Liver (tissue), 7 donors: ENCODE measurements at regions not wholly inside any gene's neighbourhood (a gene's known extent, or its start where the extent isn't known, plus 50 kb on each side); places are given as distances from the start of the nearest gene placed in this dataset.

Experiments
- DNase-seq: peaks from one replicate; pipeline ENCODE4 v3.0.0-alpha.2; 2017; ENCODE audit warnings: low spot score
- H3K27ac ChIP-seq, 2 donors: one replicate each; pipeline ENCODE4 v1.7.0; 2013; ENCODE audit warnings: inconsistent platforms in 2 of 2, low read length in 2 of 2, control low read depth in 1 of 2, low read depth in 1 of 2, mild to moderate bottlenecking in 1 of 2
- H3K27me3 ChIP-seq, 4 donors: one replicate each; pipeline versions ENCODE4 v1.6.1 to v1.7.0; 2013; ENCODE audit warnings: low read length in 3 of 4, inconsistent platforms in 1 of 4, mild to moderate bottlenecking in 1 of 4, moderate library complexity in 1 of 4; ENCODE audit not compliant: control insufficient read depth in 4 of 4, insufficient read depth in 4 of 4
- H3K36me3 ChIP-seq, 4 donors: one replicate each; pipeline versions ENCODE4 v1.6.1 to v1.7.0; 2013; ENCODE audit warnings: low read length in 3 of 4, mild to moderate bottlenecking in 3 of 4, low read depth in 1 of 4, moderate library complexity in 1 of 4; ENCODE audit not compliant: control insufficient read depth in 4 of 4, insufficient read depth in 3 of 4
- H3K4me1 ChIP-seq, 4 donors: one replicate each; pipeline versions ENCODE4 v1.6.1 to v1.7.0; 2013; ENCODE audit warnings: low read length in 3 of 4, mild to moderate bottlenecking in 3 of 4, moderate library complexity in 1 of 4; ENCODE audit not compliant: control insufficient read depth in 4 of 4, insufficient read depth in 4 of 4
- H3K4me3 ChIP-seq, 3 donors: one replicate each; pipeline versions ENCODE4 v1.6.1 to v1.7.0; 2013; ENCODE audit warnings: low read length in 3 of 3, control low read depth in 1 of 3, low read depth in 1 of 3, mild to moderate bottlenecking in 1 of 3
- H3K9ac ChIP-seq, 2 donors: one replicate each; pipeline ENCODE4 v1.7.0; 2013; ENCODE audit warnings: low read length in 2 of 2, mild to moderate bottlenecking in 2 of 2, moderate library complexity in 2 of 2, control low read depth in 1 of 2, low read depth in 1 of 2
- H3K9me3 ChIP-seq, 4 donors: one replicate each; pipeline versions ENCODE4 v1.6.1 to v1.7.0; 2013; ENCODE audit warnings: low read length in 3 of 4; ENCODE audit not compliant: control insufficient read depth in 4 of 4
- EGR1 ChIP-seq, 2 donors: IDR thresholded peaks; 2 replicates each; pipeline ENCODE4 v1.6.1; 2016 to 2018; ENCODE audit warnings: antibody characterized with exemption in 2 of 2, low read depth in 2 of 2
- FOXA1 ChIP-seq: IDR thresholded peaks from 2 replicates; pipeline ENCODE4 v1.6.1; 2016; ENCODE audit warnings: antibody characterized with exemption
- GABPA ChIP-seq, 2 donors: IDR thresholded peaks in 1 of 2; conservative IDR thresholded peaks in 1 of 2; 2 replicates each; pipeline ENCODE4 v1.6.1; 2016; ENCODE audit warnings: antibody characterized with exemption in 2 of 2, mild to moderate bottlenecking in 1 of 2, moderate library complexity in 1 of 2
- JUND ChIP-seq, 2 donors: IDR thresholded peaks; 2 replicates each; pipeline ENCODE4 v1.6.1; 2016; ENCODE audit warnings: antibody characterized with exemption in 2 of 2
- NR2F2 ChIP-seq: IDR thresholded peaks from 2 replicates; pipeline ENCODE4 v1.6.1; 2016; ENCODE audit warnings: antibody characterized with exemption
- RAD21 ChIP-seq, 2 donors: IDR thresholded peaks; 2 replicates each; pipeline ENCODE4 v1.6.1; 2016; ENCODE audit warnings: antibody characterized with exemption in 2 of 2, mild to moderate bottlenecking in 2 of 2
- RXRA ChIP-seq, 2 donors: IDR thresholded peaks; 2 replicates each; pipeline ENCODE4 v1.6.1; 2017 to 2018; ENCODE audit warnings: antibody characterized with exemption in 2 of 2, mild to moderate bottlenecking in 1 of 2
- TAF1 ChIP-seq: conservative IDR thresholded peaks from 2 replicates; pipeline ENCODE4 v1.6.1; 2016; ENCODE audit warnings: antibody characterized with exemption, mild to moderate bottlenecking
- YY1 ChIP-seq: IDR thresholded peaks from 2 replicates; pipeline ENCODE4 v1.6.1; 2016; ENCODE audit warnings: antibody characterized with exemption, mild to moderate bottlenecking
- WGBS: extraction: QIAGEN DNeasy Blood & Tissue Kit; methylation state at CpG from one replicate; pipeline ENCODE4 v1.1.7; 2013; 5-methylcytosine and 5-hydroxymethylcytosine counted together
- TF ChIP-seq, protein P1 (sequence below): IDR thresholded peaks from 2 replicates; pipeline ENCODE4 v1.6.1; 2016; ENCODE audit warnings: antibody characterized with exemption
- TF ChIP-seq, protein P2 (sequence below): IDR thresholded peaks from 2 replicates; pipeline ENCODE4 v1.6.1; 2016; ENCODE audit warnings: antibody characterized with exemption
- TF ChIP-seq, protein P3 (sequence below): IDR thresholded peaks from 2 replicates; pipeline ENCODE4 v1.6.1; 2016; ENCODE audit warnings: antibody characterized with exemption
- TF ChIP-seq, protein P4 (sequence below): IDR thresholded peaks from 2 replicates; pipeline ENCODE4 v1.6.1; 2016; ENCODE audit warnings: antibody characterized with exemption, mild to moderate bottlenecking
- donor health status: healthy.
- donor health status: healthy.
- donor health status: healthy.
- donor health status: healthy.

DNA sequence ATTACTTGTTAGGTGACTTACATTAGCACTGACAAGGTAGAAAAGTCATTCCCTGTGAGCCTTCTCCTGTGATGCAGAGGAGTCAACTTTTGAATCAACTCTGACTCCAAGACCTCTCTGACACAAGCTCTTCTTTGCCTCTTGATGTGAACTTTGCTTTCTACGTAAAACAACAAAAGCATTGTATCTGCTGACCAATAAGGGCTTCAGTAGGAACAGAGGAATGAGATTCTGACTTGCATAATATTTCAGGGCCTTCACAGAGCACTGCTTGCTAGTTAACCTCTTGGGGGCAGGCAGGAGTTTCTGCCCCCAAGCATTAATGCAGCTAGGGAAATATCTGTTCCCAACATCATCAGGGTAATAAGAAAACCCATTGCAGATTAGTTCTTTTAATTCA is 791.5 kb downstream of the BCL11A start:
- no peak for TF ChIP-seq RXRA (IDR thresholded peaks at IDR 0.05)
- no peaks in the 10 kb centered on the region for H3K27me3 ChIP-seq
- no peak overlapping the region for H3K4me3 ChIP-seq
- no peak overlapping the region for H3K9ac ChIP-seq
- no peak overlapping the region for H3K27ac ChIP-seq
- peaks cover 0 to 1% (median 0%) of the 10 kb centered on the region in 4 donors for H3K9me3 ChIP-seq
- no peak for DNase-seq
- no peaks in the 10 kb centered on the region for H3K36me3 ChIP-seq
- no peaks in the 10 kb centered on the region for H3K4me1 ChIP-seq
- 74% methylated on average over 1 of the region's 1 CpG for WGBS

DNA sequence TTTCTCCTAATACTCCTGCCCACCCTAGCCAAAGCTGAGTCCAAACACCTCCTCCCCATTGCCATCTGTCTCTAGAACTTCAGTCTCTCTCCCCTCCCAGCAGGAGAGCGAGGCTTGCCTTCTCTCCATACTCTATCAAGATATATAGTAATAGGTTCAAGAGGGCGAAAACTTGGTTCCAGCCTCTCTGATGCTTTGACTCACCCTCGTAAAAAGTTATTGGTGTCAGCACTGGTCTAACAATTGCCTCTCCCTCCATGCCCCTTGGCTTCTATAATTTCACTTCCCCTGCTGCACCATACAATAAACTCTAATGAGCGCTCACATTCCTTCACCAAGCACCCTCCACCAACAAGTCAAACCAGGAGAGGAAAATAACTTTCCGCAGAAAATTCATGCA is 797.3 kb downstream of the BCL11A start:
- no peak for DNase-seq
- H3K9ac ChIP-seq: no peak overlapping the region
- H3K4me1 ChIP-seq: no peaks in the 10 kb centered on the region
- 84% methylated on average over 5 of the region's 5 CpGs for WGBS
- H3K27me3 ChIP-seq: peaks cover 0 to 4% (median 0%) of the 10 kb centered on the region in 4 donors
- TF ChIP-seq, protein P1, sequence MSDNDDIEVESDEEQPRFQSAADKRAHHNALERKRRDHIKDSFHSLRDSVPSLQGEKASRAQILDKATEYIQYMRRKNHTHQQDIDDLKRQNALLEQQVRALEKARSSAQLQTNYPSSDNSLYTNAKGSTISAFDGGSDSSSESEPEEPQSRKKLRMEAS: no peak
- TF ChIP-seq RAD21 (IDR thresholded peaks at IDR 0.05) (no peak), TAF1 (no peak), EGR1 (IDR thresholded peaks at IDR 0.05; ENCODE audit: low read depth in 2 of 2) (no peak), GABPA (IDR thresholded peaks at IDR 0.05 in 1 of 2, conservative IDR thresholded peaks at IDR 0.05 in 1 of 2) (no peak), NR2F2 (no peak)
- TF ChIP-seq, protein P2, sequence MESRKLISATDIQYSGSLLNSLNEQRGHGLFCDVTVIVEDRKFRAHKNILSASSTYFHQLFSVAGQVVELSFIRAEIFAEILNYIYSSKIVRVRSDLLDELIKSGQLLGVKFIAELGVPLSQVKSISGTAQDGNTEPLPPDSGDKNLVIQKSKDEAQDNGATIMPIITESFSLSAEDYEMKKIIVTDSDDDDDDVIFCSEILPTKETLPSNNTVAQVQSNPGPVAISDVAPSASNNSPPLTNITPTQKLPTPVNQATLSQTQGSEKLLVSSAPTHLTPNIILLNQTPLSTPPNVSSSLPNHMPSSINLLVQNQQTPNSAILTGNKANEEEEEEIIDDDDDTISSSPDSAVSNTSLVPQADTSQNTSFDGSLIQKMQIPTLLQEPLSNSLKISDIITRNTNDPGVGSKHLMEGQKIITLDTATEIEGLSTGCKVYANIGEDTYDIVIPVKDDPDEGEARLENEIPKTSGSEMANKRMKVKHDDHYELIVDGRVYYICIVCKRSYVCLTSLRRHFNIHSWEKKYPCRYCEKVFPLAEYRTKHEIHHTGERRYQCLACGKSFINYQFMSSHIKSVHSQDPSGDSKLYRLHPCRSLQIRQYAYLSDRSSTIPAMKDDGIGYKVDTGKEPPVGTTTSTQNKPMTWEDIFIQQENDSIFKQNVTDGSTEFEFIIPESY: no peak
- TF ChIP-seq, protein P3, sequence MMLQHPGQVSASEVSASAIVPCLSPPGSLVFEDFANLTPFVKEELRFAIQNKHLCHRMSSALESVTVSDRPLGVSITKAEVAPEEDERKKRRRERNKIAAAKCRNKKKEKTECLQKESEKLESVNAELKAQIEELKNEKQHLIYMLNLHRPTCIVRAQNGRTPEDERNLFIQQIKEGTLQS: no peak
- peaks cover 0 to 1% (median 0%) of the 10 kb centered on the region in 4 donors for H3K9me3 ChIP-seq
- no peak overlapping the region for H3K4me3 ChIP-seq
- no peaks in the 10 kb centered on the region for H3K36me3 ChIP-seq
- no peak overlapping the region for H3K27ac ChIP-seq

DNA sequence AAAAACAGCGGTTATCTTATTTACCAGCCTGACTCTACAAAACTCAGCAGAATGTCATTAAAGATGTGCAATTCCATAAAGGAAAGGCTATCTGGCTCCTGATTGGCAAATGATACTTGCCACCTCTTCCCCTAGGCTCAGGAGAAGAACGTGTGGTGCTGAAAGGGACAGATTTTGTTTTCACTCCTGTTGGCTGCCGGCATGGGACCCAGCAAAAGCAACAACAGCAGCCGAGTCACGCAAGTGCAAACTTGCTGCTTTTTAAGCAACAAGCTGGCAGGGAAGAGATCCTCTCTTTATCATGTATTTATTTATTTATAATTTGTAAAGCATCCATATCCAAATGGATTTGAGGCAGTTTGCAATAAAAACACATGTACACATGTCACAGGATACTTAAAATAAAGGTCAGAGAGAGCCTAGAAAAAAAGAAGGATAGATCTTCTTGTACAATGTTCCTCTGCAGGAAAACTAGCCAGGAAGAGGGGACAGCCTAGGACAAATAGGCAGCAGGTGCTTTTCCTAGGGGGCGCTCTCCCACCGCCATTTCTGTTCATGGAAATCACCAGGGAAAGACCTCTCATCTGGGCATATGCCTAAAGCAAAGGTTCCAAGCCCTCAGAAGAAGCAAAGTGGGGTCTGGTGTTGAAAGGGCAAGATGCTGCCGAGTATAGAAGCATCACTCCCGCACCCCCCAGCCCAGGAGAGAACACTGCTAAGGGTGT is 799.3 kb downstream of the BCL11A start:
- no peak overlapping the region for H3K27ac ChIP-seq
- peaks cover 0 to 4% (median 0%) of the 10 kb centered on the region in 4 donors for H3K27me3 ChIP-seq
- no peaks in the 10 kb centered on the region for H3K4me1 ChIP-seq
- TF ChIP-seq YY1 (no peak), TAF1 (no peak), JUND (IDR thresholded peaks at IDR 0.05) (no peak), FOXA1 (no peak), RXRA (IDR thresholded peaks at IDR 0.05) (no peak)
- TF ChIP-seq, protein P2: no peak
- TF ChIP-seq, protein P4, sequence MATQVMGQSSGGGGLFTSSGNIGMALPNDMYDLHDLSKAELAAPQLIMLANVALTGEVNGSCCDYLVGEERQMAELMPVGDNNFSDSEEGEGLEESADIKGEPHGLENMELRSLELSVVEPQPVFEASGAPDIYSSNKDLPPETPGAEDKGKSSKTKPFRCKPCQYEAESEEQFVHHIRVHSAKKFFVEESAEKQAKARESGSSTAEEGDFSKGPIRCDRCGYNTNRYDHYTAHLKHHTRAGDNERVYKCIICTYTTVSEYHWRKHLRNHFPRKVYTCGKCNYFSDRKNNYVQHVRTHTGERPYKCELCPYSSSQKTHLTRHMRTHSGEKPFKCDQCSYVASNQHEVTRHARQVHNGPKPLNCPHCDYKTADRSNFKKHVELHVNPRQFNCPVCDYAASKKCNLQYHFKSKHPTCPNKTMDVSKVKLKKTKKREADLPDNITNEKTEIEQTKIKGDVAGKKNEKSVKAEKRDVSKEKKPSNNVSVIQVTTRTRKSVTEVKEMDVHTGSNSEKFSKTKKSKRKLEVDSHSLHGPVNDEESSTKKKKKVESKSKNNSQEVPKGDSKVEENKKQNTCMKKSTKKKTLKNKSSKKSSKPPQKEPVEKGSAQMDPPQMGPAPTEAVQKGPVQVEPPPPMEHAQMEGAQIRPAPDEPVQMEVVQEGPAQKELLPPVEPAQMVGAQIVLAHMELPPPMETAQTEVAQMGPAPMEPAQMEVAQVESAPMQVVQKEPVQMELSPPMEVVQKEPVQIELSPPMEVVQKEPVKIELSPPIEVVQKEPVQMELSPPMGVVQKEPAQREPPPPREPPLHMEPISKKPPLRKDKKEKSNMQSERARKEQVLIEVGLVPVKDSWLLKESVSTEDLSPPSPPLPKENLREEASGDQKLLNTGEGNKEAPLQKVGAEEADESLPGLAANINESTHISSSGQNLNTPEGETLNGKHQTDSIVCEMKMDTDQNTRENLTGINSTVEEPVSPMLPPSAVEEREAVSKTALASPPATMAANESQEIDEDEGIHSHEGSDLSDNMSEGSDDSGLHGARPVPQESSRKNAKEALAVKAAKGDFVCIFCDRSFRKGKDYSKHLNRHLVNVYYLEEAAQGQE: no peak
- TF ChIP-seq, protein P1: no peak
- H3K9ac ChIP-seq: no peak overlapping the region
- 58% methylated on average over 9 of the region's 9 CpGs for WGBS
- H3K9me3 ChIP-seq: no peaks in the 10 kb centered on the region
- DNase-seq: no peak
- H3K36me3 ChIP-seq: no peaks in the 10 kb centered on the region
- H3K4me3 ChIP-seq: no peak overlapping the region
